SK-N-MC (cell line): ENCODE measurements at regions not wholly inside any gene's neighbourhood (a gene's known extent, or its start where the extent isn't known, plus 50 kb on each side); places are given as distances from the start of the nearest gene placed in this dataset.

Source experiments
- EZH2 ChIP-seq: fragments of 200-600 bp; sonication (generic); IDR thresholded peaks from one replicate; pipeline ENCODE4 v1.6.1; 2017; ENCODE audit warnings: antibody characterized with exemption
- POLR2AphosphoS5 ChIP-seq: IDR thresholded peaks from 2 replicates; pipeline ENCODE4 v1.6.1; 2012; ENCODE audit warnings: mild to moderate bottlenecking, low read depth, low read length, borderline replicate concordance

- no peak for TF ChIP-seq EZH2
- TF ChIP-seq POLR2AphosphoS5, result no peak
Measured at GRCh38 chrX:7235071-7235470, 87.1 kb upstream of the PUDP start.
